Tibial artery (tissue), 4 donors: ENCODE measurements at regions not wholly inside any gene's neighbourhood (a gene's known extent, or its start where the extent isn't known, plus 50 kb on each side); places are given as distances from the start of the nearest gene placed in this dataset.

ENCODE experiments used
- DNase-seq, 2 donors: peaks; one replicate each; pipeline ENCODE4 v3.0.0-alpha.2; 2019
- H3K27ac ChIP-seq, 2 donors: fragments of 200-600 bp; sonication (generic) in 1 of 2; 1 replicate in 1 of 2; 2 replicates in 1 of 2; pipeline ENCODE4 v1.5.1; 2018 to 2019; ENCODE audit warnings: mild to moderate bottlenecking in 1 of 2
- H3K27me3 ChIP-seq, 2 donors: fragments of 200-600 bp; sonication (generic) in 1 of 2; one replicate each; pipeline versions ENCODE4 v1.5.1 to v1.6.0; 2016 to 2019
- H3K36me3 ChIP-seq, 3 donors: fragments of 200-600 bp; sonication (generic) in 2 of 3; one replicate each; pipeline ENCODE4 v1.5.1; 2016 to 2019; ENCODE audit warnings: mild to moderate bottlenecking in 2 of 3
- H3K4me1 ChIP-seq, 4 donors: fragments of 200-600 bp; sonication (generic) in 2 of 4; 1 replicate in 3 of 4; 2 replicates in 1 of 4; pipeline ENCODE4 v1.5.1; 2016 to 2019
- H3K4me3 ChIP-seq, 2 donors: fragments of 200-600 bp; sonication (generic) in 1 of 2; 1 replicate in 1 of 2; 2 replicates in 1 of 2; pipeline ENCODE4 v1.5.1; 2018 to 2019; ENCODE audit warnings: mild to moderate bottlenecking in 2 of 2
- H3K9me3 ChIP-seq, 3 donors: fragments of 200-600 bp; sonication (generic) in 1 of 3; one replicate each; pipeline ENCODE4 v1.5.1; 2016 to 2019
- intact Hi-C: fragments of 100-400 bp; cut with DNase I; formaldehyde crosslinking; loops from one replicate; pipeline ENCODE4 v1.15.0; 2023; ENCODE audit warnings: low total_unique reads
- TF ChIP-seq, protein P1 (sequence below), 2 experiments: fragments of 200-600 bp in 1 of 2; fragments of 450-650 bp in 1 of 2; IDR thresholded peaks; one replicate each; pipeline ENCODE4 v1.5.1; 2017 to 2019; ENCODE audit warnings: antibody characterized with exemption in 2 of 2, mild to moderate bottlenecking in 1 of 2, moderate library complexity in 1 of 2

DNA sequence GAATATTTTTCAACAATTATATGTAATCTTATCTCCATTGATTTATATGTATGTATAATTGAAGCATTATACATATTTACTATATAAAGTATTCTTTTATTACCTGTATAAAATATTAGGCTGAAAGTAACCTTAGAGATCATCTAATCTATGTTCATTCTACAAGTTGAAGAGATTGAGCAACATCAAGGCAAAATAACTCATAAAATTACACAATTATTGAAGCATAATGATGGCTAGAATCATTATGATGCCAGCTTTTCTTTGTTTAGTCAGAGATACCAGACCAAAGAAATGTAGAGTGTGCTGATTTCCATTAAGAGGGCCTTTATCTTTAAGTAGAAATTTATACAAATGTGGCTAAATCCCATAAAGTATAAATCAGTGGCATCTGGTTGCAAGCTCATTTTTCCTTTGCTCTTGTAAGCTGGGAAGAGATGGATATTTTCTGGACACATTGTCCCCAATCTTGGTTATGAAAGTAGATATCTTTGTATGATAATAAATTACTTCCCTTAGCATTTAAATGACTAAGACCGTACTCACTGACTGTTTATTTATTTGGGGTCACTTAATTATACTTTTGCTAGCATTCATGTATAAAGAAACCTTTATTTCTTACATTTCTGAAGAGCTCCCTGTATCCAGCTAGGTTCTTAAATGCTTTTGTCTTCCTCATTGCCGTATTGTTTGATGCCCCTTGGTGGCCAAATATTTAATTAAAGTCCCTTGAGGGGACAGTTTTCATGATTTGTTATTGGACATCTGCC lies 339.8 kb downstream of the PCDH7 start:
- Histone ChIP-seq H3K36me3 (no peaks in the 10 kb centered on the region), H3K4me3 (no peak overlapping the region), H3K27ac (no peak overlapping the region), H3K4me1 (peaks cover 0 to 16% (median 0%) of the 10 kb centered on the region in 4 donors), H3K9me3 (no peaks in the 10 kb centered on the region), H3K27me3 (no peaks in the 10 kb centered on the region)
- DNase-seq = no peak
- intact Hi-C loops = no loop called here
- TF ChIP-seq, protein P1, sequence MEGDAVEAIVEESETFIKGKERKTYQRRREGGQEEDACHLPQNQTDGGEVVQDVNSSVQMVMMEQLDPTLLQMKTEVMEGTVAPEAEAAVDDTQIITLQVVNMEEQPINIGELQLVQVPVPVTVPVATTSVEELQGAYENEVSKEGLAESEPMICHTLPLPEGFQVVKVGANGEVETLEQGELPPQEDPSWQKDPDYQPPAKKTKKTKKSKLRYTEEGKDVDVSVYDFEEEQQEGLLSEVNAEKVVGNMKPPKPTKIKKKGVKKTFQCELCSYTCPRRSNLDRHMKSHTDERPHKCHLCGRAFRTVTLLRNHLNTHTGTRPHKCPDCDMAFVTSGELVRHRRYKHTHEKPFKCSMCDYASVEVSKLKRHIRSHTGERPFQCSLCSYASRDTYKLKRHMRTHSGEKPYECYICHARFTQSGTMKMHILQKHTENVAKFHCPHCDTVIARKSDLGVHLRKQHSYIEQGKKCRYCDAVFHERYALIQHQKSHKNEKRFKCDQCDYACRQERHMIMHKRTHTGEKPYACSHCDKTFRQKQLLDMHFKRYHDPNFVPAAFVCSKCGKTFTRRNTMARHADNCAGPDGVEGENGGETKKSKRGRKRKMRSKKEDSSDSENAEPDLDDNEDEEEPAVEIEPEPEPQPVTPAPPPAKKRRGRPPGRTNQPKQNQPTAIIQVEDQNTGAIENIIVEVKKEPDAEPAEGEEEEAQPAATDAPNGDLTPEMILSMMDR (IDR thresholded peaks at IDR 0.05) = no peak

DNA sequence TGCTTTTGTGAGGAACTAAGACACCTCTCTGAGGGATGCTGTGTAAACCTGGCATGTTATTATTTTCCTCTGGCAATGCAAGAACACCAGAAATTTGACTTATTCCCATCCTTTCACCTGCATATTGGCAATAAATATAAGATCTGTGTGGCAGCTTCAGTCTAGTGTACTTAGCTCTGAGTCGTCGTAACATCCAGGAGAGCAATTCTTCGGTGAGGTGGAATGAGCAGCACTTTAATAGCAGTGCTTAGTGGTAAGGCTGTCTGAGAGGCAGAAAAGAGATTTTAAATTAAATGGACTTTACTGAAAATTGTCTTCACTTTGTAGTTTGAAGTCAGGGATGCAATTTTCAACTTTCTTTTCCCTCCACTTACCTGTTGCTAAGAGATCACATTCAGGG lies 344.9 kb downstream of the PCDH7 start:
- Histone ChIP-seq H3K27ac (no peak overlapping the region), H3K4me3 (no peak overlapping the region), H3K27me3 (no peaks in the 10 kb centered on the region), H3K4me1 (peaks cover 0 to 27% (median 2%) of the 10 kb centered on the region in 4 donors), H3K9me3 (no peaks in the 10 kb centered on the region), H3K36me3 (no peaks in the 10 kb centered on the region)
- intact Hi-C loops = no loop called here
- TF ChIP-seq, protein P1 (IDR thresholded peaks at IDR 0.05) = no peak
- DNase-seq = no peak

DNA sequence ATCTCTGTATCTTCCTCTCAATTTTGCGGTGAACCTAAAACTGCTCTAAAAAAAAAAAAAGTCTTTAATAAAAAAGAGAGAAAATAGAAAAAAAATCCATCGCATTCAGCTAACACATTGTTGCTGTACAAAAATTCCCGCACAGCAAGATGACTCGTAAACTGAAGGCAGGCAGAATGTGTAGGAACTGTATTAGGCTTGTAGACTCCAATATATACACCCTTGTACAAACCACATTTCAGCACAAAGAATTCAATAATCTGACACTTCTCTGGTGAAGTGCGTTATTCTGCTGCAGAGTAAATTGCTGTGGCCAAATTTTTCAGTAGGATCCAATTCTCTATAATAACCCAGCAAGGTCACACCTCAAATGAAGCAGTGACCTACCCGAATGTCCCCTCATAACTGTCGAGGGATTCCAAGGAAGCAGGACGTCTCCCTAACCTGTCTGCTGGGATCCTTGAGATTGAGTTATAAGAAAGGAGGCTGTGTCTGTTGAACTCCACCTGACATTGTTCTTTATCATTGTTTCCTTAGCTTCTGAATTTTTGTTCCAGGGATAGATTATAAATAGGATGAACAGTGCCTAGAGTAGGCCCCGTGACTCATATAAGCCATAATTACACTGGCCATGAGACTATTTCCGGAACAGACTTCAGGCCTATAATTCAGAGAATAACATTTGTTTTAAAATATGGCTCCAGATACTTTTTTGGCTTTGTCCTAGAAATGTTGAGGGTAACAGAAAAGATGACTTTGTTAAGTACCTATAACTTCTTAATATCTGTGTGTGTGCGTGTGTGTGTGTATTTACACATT lies 348.3 kb downstream of the PCDH7 start:
- intact Hi-C loops = no loop called here
- H3K4me3 ChIP-seq = no peak overlapping the region
- TF ChIP-seq, protein P1 (IDR thresholded peaks at IDR 0.05) = no peak
- no peaks in the 10 kb centered on the region for H3K9me3 ChIP-seq
- no peak for DNase-seq
- no peaks in the 10 kb centered on the region for H3K27me3 ChIP-seq
- peaks cover 0 to 43% (median 2%) of the 10 kb centered on the region in 4 donors for H3K4me1 ChIP-seq
- no peaks in the 10 kb centered on the region for H3K36me3 ChIP-seq
- H3K27ac ChIP-seq = peak overlapping the region; percentile 58 to 59

DNA sequence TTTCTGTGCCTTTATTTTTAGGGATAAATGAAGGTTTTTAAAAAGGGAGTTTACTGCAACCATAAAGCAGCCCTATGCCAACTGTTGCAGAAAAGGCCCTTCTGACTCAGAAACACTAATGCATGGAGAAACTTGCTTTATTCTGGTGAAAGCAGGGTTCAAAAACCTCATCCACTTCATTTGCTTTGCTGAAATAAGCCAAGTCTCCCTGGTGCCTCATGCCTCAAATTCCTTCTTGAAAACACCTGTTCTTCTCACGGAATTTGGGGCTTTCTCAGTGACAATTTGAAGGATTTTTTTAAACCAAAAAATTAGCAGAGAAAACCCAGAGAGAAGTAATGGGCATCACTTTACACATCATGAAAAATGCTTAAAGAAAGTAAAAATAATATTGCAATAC lies 349.0 kb downstream of the PCDH7 start:
- DNase-seq = no peak
- H3K9me3 ChIP-seq = no peaks in the 10 kb centered on the region

More for the DNA sequence above, 349.0 kb downstream of the PCDH7 start:
- Histone ChIP-seq H3K4me1 (peaks cover 0 to 43% (median 2%) of the 10 kb centered on the region in 4 donors), H3K4me3 (no peak overlapping the region), H3K27ac (peak overlapping the region; percentile 58 to 59), H3K27me3 (no peaks in the 10 kb centered on the region), H3K36me3 (no peaks in the 10 kb centered on the region)
- TF ChIP-seq, protein P1 (IDR thresholded peaks at IDR 0.05) = no peak
- intact Hi-C loops = no loop called here
